ENCODE measurements at regions not wholly inside any gene's neighbourhood (a gene's known extent, or its start where the extent isn't known, plus 50 kb on each side); places are given as distances from the start of the nearest gene placed in this dataset.

DNA sequence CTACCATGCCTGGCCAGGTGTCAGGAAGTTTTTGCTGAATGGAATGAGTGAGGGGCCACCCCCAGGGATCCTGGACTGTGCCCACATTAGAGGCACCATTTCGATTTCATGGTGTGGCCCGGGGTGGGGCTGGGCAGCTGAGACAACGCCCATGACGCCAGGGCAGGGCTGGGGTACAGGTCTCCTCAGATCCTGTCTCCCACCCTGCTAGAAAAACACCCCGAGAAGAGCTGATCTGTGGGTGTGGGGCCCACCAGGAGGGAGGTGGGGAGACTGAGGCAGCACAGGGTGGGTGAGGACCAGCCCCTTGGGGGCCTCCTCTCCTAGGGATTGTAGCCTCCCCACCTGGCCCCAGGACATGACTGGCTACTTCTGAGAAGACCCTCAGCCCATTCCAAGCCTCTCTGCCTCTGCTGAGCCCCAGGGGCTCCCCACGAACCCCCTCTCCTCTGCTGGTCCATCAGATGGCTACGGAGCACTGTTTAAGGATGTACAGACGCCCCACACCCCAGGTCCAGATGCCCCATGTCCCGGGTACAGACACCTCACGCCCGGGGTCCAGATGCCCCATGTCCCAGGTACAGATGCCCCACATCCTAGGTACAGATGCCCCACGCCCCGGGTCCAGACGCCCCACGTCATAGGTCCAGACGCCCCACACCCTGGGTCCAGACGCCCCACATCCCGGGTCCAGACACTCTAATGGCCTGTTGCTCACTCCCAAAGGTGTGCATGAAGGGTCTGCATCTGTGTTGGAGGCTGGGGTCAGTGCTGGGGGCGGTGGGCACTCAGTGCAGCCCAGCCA lies 99.4 kb downstream of the MICALL2 start:
- DNase-seq (ENCODE audit: low read depth), result no peak
- in situ Hi-C loops (cut with HindIII; ENCODE audit: low sequenced_read_pairs), result no loop called here
- TF ChIP-seq, protein P1, sequence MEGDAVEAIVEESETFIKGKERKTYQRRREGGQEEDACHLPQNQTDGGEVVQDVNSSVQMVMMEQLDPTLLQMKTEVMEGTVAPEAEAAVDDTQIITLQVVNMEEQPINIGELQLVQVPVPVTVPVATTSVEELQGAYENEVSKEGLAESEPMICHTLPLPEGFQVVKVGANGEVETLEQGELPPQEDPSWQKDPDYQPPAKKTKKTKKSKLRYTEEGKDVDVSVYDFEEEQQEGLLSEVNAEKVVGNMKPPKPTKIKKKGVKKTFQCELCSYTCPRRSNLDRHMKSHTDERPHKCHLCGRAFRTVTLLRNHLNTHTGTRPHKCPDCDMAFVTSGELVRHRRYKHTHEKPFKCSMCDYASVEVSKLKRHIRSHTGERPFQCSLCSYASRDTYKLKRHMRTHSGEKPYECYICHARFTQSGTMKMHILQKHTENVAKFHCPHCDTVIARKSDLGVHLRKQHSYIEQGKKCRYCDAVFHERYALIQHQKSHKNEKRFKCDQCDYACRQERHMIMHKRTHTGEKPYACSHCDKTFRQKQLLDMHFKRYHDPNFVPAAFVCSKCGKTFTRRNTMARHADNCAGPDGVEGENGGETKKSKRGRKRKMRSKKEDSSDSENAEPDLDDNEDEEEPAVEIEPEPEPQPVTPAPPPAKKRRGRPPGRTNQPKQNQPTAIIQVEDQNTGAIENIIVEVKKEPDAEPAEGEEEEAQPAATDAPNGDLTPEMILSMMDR (IDR thresholded peaks at IDR 0.05; ENCODE audit: low read depth, low read length, missing control alignments), result no peak
- no peak overlapping the region for H3K4me3 ChIP-seq (ENCODE audit: low read depth, low read length)

DNA sequence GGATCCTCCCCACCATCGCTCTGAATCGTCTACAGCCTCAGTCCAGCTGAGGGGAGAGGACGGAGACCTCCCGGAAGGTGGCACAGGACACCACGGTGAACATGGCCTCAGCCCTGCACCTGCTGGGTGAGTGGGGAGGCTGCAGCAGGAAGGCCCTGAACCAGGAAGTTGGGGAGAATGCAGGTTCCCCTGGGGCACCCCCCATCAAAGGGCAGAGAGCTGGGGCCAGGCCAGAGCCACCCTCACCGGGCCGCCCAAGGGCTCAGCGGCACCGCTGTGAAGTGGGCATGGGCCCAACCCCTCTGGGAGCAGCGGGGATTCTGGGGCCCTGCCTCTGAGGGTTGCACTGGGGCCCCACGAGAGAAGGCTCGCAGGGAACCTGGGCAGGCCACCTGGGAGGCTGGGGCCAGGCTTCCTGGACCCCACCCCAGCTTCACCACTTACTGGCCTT lies 98.7 kb downstream of the MICALL2 start:
- no peak overlapping the region for H3K4me3 ChIP-seq (ENCODE audit: low read depth, low read length)
- in situ Hi-C loops (cut with HindIII; ENCODE audit: low sequenced_read_pairs), result no loop called here
- TF ChIP-seq, protein P1 (IDR thresholded peaks at IDR 0.05; ENCODE audit: low read depth, low read length, missing control alignments), result no peak
- no peak for DNase-seq (ENCODE audit: low read depth)

DNA sequence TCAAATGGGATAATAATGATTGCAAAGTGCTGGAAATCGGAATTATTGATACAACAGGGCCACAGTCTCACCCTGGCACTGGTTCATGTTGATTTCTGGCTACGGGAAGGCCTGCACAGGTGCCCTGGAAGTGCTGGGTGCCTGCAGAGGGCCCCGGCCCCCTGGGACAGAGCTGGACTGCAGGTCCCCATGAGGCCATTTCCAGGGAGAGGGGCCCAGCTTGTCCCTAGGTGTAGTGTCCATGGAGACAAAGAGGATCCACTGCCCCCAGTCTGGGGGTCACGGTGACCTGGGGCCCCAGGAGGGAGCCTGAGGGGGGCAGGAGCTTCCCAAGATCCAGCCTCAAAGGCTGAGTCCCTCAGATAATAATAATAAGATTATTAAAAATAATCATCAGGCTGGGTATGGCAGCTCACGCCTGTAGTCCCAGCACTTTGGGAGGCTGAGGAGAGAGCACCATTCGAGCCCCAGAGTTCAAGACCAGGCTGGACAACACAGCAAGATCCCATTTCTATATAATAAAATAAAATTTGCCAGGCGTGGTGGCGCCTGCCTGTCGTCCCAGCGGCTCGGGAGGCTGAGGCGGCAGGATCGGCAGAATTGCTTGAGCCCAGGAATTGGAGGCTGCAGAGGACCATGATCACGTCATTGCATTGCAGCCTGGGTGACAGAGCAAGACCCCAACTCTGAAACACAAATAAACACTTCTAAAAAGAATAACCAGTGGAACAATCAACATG lies 98.1 kb downstream of the MICALL2 start:
- TF ChIP-seq, protein P1 (IDR thresholded peaks at IDR 0.05; ENCODE audit: low read depth, low read length, missing control alignments), result no peak
- in situ Hi-C loops (cut with HindIII; ENCODE audit: low sequenced_read_pairs), result no loop called here
- no peak overlapping the region for H3K4me3 ChIP-seq (ENCODE audit: low read depth, low read length)
- no peak for DNase-seq (ENCODE audit: low read depth)

DNA sequence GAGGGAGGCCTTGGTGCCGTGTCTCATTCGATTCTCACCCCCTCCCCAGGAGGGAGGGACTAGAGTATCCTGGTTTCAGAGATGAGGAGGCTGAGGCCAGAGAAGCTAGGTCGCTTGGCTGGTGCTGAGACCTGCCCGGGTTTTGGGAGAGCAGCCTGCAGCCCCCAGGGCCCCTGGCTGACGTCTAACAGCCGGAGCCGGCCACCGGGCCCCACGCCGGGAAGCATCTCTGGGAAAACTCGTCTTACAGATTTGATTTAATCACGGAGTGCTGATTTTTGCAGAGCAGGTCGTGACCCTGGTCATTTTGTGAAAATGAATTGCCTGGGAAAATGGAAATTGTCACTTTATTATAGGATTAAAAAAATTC lies 97.5 kb downstream of the MICALL2 start:
- H3K4me3 ChIP-seq (ENCODE audit: low read depth, low read length), result no peak overlapping the region
- in situ Hi-C loops (cut with HindIII; ENCODE audit: low sequenced_read_pairs), result no loop called here
- TF ChIP-seq, protein P1 (IDR thresholded peaks at IDR 0.05; ENCODE audit: low read depth, low read length, missing control alignments), result no peak
- DNase-seq (ENCODE audit: low read depth), result no peak

DNA sequence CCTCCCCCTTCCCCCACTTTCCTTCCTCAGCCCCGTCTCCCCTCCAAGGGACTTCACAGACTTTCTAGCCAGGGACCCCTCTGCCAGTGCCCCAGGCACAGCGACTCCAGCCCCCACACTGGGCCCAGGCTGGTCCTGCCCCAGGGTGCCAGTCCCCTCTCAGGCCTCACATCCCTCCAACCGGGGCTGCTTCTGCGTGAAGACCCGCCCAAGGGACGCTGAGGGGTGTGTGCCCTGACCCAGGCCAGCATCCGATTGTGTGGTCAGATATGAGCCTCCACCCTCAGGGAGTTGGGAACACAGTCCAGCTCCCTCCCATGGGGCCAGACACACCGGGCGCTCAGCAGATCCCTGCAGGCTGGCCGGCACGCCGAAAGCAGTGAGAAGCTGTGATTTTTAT lies 97.0 kb downstream of the MICALL2 start:
- DNase-seq (ENCODE audit: low read depth), result no peak
- in situ Hi-C loops (cut with HindIII; ENCODE audit: low sequenced_read_pairs), result no loop called here
- no peak overlapping the region for H3K4me3 ChIP-seq (ENCODE audit: low read depth, low read length)
- TF ChIP-seq, protein P1 (IDR thresholded peaks at IDR 0.05; ENCODE audit: low read depth, low read length, missing control alignments), result no peak

DNA sequence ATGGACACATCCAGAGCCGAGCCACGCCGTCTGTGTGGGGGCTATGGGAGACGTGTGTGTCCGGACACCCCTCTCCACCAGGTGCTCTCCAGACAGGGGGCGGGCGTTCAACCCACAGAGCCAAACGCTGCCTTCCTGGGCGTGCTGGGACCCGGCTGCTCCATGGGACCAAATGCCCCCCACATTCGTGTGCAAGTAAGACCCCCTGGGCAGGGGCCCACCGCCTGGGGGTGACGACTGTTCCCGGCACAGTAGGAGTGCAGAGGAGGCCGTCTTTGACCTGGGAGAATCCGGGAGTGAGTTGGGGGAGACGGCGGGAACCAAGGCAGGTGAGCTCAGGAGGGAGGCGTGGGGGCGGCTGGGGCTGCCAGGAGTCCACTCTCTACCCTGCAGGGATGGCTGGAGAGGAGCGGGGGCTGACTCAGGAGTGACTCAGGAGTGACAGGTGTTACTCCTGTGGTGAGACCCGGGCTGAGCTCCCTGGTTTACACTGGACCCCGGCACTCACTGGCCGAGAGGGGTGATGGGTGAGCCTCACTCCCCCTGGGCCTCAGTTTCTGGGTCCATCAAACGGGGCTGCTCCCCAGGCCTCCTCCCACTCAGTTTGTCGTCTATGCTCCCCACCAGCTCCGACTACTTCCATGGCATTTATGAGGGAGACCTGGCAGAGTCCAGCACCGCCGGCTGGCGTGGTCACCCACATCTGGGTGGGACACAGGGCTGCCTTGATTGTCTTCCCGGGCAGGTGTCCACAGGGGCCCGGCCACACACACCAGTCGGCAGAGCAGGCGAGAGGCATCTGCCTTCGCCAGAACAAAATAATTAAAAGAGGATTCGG lies 95.0 kb downstream of the MICALL2 start:
- no peak for DNase-seq (ENCODE audit: low read depth)
- TF ChIP-seq, protein P1 (IDR thresholded peaks at IDR 0.05; ENCODE audit: low read depth, low read length, missing control alignments), result no peak
- in situ Hi-C loops (cut with HindIII; ENCODE audit: low sequenced_read_pairs), result no loop called here
- H3K4me3 ChIP-seq (ENCODE audit: low read depth, low read length), result no peak overlapping the region
